ENCODE measurements at regions not wholly inside any gene's neighbourhood (a gene's known extent, or its start where the extent isn't known, plus 50 kb on each side); places are given as distances from the start of the nearest gene placed in this dataset.
"Not testable (repeated sequence)": the region's sequence is repeated elsewhere in the genome, so short reads cannot be mapped to it uniquely, and the experiment has no call there.

DNA sequence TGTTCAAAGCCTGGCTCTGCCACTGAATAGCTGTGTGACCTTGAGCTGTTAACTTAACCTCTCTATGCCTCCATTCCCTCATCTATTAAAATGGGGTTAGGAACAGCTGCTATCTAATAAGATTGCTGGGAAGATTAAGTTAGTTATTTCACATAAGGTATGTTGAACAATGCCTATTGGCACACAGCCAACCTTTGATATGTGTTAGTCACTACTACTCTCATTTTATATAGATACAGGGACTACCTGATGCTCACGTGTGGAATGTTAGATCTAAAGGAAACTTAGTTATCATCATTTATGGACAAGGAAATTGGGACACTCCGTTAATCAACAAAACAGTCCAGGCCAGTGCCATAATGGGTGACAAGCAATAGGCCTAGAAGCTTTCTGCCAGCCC lies 332.4 kb upstream of the PPP2R3A start:
- no peak for DNase-seq

GRCh38 chr3:135636596-135636995 lies 328.9 kb upstream of the PPP2R3A start:
- no peak for DNase-seq

- DNase-seq: no peak
Measured at GRCh38 chr3:135637013-135637412, 328.5 kb upstream of the PPP2R3A start.

DNA sequence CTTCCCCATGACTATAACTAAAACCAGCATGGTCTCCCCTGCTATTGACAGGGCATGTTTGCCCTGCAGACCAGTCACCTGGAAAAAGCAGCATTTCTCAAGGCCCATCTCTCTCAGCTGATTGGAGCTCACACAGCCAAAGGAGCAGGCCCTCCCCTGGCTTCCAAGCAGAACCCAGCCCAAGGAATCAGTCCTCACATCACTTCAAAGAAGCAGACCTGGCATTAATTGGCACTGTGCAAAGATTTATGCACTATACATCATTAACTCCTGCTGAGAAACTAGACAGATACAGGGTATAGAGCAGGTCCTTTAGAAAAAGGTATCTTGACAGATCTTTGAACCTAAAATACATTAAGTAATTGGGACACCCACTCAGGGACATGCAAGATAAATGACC lies 323.8 kb upstream of the PPP2R3A start:
- no peak for DNase-seq

GRCh38 chr3:135645541-135645940 lies 320.0 kb upstream of the PPP2R3A start:
- DNase-seq: no peak

DNA sequence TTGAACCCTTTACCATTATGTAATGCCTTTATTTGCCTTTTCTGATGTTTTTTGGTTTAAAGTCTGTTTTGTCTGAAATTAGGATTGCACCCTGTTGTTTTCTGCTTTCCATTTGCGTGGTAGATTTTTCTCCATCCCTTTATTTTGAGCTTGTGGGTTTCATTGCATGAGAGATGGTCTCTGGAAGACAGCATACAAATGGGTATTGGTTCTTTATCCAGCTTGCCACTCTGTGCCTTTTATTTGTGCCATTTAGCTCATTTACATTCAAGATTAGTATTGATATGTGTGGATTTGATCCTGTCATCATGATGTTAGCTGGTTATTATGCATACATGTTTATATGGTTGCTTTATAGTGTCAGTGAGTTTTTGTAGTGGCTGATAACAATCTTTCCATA lies 318.7 kb upstream of the PPP2R3A start:
- DNase-seq: no peak

GRCh38 chr3:135649361-135649760 lies 316.2 kb upstream of the PPP2R3A start:
- no peak for DNase-seq

DNA sequence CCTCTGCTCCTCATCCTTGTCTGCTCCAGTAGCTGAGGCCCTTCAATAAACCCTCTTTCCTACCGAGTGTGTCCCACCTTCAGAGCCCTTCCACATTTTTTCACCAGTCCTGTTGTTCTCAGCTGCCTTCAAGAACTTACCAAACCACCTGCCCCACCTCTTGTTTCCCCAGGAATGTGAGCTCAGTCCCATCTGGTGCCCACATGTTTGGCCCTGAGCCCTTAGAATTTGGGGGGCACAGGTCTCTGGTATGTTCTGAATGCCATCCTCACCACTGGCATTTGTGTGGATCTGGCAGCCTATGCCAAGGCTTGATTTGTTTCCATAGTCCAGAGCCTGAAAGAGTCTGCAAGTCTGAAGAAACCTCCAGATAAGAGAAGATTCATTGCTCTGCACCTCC lies 315.2 kb upstream of the PPP2R3A start:
- no peak for DNase-seq

DNA sequence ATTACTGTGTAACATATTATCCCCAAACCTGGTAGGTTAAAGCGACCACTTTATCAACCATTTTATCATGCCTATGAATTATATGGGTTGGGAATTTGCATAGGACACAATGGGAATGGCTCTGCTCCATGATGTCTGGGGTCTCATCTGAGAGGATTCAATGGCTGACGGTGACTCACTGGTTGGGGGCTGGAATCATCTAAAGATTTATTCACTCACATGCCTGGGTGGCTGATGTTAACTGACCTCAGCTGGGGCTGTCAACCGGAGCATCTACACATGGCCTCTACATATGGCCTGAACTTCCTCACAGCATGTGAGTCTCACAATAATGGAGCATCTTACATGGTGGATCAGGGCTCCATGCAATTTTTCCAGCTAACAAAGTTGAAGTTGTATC lies 313.1 kb upstream of the PPP2R3A start:
- no peak for DNase-seq

- DNase-seq: no peak
Measured at GRCh38 chr3:135655328-135655727, 310.2 kb upstream of the PPP2R3A start.

GRCh38 chr3:135658451-135658850 lies 307.1 kb upstream of the PPP2R3A start:
- DNase-seq: not testable (repeated sequence)

- DNase-seq: no peak
Measured at GRCh38 chr3:135667061-135667460, 298.5 kb upstream of the PPP2R3A start.

- no peak for DNase-seq
Measured at GRCh38 chr3:135674508-135674907, 291.0 kb upstream of the PPP2R3A start.

- DNase-seq: no peak
Measured at GRCh38 chr3:135678386-135678785, 287.1 kb upstream of the PPP2R3A start.

- DNase-seq: no peak
Measured at GRCh38 chr3:135688003-135688402, 277.5 kb upstream of the PPP2R3A start.

DNA sequence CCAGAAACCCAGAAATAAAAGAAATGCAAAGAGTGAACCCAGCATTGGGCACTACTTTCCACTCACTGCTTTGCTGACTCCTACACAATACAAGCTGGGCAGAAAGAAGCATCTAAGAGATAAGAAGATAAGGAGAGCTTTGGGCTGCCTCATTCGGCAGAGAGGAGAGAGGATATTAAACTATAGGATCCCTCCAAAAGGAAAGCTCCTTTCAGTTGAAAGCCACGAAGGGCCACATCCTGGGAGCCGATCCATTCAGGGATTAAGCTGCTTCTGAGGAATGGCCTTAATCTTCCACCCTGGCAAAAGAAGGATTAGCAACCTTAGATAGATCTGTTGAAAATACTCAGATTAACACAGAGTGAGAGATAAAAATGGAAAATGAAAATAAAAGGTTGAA lies 274.9 kb upstream of the PPP2R3A start:
- DNase-seq: no peak

DNA sequence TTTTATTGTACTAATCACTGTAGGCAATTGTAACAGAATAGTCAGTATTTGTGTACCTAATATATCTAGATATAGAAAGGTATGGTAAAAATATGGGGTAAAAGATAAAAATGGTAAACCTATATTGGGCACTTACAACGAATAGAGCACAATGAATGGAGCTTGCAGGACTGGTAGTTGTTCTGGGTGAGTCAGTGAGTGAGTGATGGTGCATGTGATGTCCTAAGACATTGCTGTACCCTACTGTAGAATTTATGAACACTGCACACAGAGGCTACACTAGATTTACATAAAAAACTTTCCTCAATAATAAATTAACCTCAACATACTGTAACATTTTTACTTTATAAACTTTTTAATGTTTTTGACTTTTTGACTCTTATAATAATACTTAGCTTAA lies 274.3 kb upstream of the PPP2R3A start:
- DNase-seq: no peak

DNA sequence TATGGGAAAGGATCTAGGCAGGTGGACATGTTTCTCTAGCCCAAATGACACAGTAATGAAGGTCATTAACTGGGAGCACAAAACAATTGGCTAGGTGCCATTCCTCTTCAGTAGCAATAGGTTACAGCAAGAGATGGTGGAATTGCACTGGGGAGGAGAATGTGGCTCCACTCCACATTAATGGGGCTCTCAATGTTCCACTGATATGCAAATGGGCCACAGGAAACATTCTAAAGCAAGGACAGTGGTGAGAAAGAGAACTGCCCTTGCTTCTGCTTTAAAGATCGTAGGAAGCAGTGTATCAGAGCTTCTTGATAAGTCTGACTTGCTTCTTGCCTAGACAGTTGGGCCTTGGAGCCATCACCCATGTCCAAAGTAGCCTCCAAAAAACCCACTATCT lies 271.4 kb upstream of the PPP2R3A start:
- no peak for DNase-seq

DNA sequence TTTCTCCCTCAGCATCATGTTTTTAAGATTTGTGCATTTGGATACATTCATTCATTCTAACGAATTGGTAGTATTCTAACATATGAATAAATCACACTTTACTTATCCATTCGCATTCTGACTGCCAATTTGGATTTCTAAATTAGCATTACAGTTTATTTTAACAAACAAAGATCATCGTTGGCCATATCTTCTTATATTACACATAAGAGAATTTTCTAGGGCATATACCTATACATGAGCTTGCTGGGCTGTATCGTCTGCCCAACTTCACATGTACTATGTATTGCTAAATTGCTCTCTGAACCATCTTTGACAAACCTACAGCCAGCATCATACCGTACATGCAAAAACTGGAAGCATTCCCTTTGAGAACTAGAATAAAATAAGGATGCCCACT lies 265.8 kb upstream of the PPP2R3A start:
- no peak for DNase-seq

GRCh38 chr3:135706758-135707375 lies 258.7 kb upstream of the PPP2R3A start:
- DNase-seq: peak; percentile 11 to 23 (median 12)

- DNase-seq: no peak
Measured at GRCh38 chr3:135719449-135719848, 246.1 kb upstream of the PPP2R3A start.

GRCh38 chr3:135728007-135728721 lies 237.4 kb upstream of the PPP2R3A start:
- DNase-seq: no peak

DNA sequence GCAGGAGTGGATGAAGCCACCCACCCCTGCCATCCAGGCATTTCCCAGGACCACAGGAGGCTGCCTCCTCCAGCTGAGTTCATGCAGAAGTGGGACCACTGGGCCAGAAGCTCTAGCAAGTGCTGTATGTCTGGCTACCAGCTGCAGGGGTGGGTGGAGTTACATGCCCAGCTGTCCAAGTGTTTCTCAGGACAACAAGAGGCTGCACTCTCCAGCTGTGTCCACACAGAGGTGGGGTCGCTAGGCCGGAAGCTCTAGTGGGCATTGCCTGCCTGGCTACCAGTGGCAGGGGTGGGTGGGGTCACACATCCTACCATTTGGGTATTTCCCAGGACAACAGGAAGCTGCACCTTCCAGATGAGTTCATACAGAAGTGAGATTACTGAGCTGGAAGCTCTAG lies 234.0 kb upstream of the PPP2R3A start:
- no peak for DNase-seq

DNA sequence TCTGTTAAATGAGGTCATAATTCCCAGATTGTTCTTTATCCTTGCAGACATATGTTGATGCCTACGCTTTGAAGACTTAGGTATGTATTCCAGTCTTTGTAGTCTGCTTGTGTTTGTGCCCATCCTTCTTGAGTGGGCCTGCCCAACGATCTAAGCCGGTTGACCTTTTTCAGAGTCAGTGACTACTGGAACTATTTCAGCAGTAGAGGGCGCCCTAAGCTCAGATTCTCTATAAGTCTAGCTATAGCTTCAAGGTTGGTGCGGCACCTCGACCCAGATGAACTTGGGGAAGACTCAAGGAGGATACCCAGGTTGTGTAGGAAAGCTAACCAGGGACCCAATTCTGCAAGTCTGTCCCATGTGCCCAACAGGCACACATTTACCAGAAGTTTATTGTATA lies 228.8 kb upstream of the PPP2R3A start:
- no peak for DNase-seq

Measured in muscle of back (tissue), 3 donors.